HG03558 (cell line): ENCODE measurements at regions not wholly inside any gene's neighbourhood (a gene's known extent, or its start where the extent isn't known, plus 50 kb on each side); places are given as distances from the start of the nearest gene placed in this dataset.

ENCODE experiments used
- ATAC-seq: cut with Tn5 transposase; IDR thresholded peaks from one replicate; pipeline ENCODE4 v1.9.1; 2021; ENCODE audit warnings: moderate number of reproducible peaks; ENCODE audit not compliant: unreplicated experiment; ENCODE audit errors: extremely low read depth

GRCh38 chr6:15882345-15882744, 219.5 kb upstream of the DTNBP1 start:
- no peak for ATAC-seq

- no peak for ATAC-seq
Measured at GRCh38 chr6:15881150-15881549, 218.3 kb upstream of the DTNBP1 start.

DNA sequence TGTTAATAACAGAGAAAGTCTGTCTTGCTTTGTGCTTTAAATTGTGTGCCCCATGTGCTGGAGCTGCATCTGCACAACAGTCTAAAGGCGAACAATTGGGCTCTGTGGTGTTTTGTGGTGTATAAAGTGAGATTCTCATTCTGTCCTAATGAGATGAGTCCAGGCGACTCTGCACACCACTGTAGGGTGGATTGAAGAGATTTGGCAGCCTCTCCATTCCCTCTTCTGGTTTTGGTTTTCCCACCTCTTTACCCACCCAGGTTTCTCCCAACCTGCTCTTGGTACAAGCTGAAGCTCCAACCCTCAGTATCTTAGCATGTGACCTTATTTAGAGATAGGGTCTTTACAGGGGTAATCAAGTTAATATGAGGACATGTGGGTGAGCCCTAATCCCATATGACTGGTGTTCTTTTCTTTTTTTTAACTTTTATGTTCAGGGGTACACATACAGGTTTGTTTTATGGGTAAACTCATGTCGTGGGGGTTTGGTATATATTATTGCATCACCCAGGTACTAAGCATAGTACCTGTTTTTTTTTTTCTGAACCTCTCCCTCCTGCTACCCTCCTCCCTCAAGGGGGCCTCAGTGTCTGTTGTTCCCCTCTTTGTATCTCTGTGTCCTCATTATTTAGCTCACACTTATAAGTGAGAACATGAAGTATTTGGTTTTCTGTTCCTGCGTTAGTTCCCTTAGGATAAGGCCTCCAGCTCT, 217.6 kb upstream of the DTNBP1 start:
- ATAC-seq: no peak

DNA sequence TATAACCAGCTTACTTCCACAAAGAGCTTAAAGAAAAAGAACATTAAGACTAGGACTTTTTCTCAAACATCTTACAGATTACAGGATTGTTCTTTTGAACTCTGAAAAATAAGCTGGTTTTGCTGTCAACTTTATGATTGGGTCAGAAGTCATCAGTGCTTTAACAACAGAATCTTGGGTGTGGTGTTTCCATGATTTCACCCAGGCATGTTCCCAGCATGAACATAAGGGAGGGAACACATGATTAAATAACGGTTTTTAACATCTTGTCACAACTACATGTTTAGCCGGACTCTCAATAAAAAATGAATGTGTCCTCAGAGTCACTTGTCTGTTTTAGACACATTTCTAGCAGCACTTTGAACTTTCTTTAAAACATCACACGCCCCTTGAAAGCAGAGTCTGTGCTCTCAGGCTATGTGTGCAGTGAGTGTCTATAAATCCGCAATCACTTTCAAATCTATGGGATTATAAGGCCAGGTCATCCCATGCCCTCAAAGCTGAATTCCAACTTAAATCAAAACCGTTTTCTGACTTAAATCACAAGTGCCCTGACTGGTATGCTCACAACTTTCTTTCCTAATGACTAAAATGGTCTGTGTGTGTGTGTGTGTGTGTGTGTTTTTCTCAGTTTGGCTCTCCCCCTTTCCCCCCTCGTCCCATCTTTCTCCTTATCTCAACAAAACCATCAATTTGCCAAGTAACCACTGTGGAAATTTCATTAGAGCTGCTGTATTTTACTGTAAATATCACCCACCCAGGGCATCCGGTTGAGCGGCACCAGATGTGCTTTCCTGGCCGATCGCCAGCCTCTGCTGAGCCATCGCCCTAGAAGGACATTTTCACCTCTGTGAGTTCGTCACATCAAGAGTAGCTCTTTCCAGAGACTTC, 216.8 kb upstream of the DTNBP1 start:
- ATAC-seq: peak; percentile 51

DNA sequence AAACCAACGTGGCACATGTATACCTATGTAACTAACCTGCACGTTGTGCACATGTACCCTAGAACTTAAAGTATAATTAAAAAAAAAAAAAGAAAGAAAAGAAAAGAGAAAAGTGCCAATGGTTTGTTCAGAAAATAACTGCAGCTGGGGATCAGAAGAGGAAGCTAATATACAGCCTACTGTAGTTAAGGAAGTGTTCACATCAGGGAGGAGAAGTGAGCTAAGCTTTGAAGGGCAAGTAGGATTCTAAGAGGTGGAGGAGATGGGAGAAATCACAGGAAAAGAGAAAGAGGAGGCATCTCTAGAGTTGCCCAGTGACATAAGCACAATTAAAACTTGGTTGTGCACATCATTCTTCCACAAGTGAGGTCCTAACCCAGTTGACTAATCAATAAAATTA, 214.4 kb upstream of the DTNBP1 start:
- no peak for ATAC-seq

- peak; percentile 55 for ATAC-seq
Measured at GRCh38 chr6:15876406-15876805, 213.6 kb upstream of the DTNBP1 start.

DNA sequence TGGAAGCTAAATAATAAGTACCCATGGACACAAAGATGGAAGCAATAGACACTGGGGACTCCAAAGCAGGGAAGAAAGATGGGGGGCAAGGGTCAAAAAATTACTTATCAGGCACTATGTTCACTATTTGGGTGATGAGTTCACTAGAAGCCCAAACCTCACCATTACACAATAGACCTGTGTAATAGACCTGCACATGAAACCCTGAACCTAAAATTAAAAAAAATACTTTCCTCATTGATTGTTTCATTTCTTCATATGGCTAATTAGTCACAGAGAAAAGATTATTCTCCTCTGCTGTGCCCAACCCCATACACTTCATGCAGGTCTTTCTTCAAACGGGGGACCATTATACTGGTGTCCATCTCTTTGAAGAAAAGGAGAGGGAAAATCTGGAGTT, 213.0 kb upstream of the DTNBP1 start:
- no peak for ATAC-seq

DNA sequence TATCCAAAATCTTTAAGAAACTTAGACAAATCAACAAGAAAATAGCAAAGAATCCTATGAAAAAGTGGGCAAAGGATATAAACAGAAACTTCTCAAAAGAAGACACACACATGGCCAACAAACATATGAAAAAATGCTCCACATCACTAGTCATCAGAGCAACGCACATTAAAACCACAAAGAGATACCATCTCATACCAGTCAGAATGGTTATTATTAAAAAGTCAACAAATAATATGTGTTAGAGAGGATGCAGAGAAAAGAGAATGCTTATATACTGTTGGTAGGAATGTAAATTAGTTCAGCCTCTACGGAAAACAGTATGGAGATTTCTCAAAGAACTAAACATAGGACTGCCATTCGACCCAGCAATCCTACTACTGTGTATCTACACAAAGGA, 212.0 kb upstream of the DTNBP1 start:
- ATAC-seq: no peak

DNA sequence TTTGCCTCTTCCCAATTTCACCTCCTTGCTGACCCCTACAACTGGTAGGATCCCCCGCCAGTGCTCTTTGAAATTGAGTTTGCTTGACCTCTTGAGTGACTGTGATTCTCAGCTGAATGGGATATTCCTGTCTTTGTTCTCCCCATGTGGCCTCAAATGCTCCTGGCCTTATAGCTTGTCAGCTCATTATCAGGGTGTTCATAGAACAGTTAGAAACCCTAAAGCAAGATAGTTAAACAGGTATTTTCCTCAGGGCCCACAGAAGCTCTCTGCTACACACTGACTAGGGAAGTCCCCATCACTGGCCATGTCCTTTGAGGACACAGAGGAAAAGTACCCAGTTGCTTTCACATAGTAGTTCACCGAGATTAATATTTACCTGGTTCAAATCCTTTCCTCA, 211.5 kb upstream of the DTNBP1 start:
- no peak for ATAC-seq

- no peak for ATAC-seq
Measured at GRCh38 chr6:15872241-15873103, 209.6 kb upstream of the DTNBP1 start.

GRCh38 chr6:15871276-15871675, 208.4 kb upstream of the DTNBP1 start:
- no peak for ATAC-seq

DNA sequence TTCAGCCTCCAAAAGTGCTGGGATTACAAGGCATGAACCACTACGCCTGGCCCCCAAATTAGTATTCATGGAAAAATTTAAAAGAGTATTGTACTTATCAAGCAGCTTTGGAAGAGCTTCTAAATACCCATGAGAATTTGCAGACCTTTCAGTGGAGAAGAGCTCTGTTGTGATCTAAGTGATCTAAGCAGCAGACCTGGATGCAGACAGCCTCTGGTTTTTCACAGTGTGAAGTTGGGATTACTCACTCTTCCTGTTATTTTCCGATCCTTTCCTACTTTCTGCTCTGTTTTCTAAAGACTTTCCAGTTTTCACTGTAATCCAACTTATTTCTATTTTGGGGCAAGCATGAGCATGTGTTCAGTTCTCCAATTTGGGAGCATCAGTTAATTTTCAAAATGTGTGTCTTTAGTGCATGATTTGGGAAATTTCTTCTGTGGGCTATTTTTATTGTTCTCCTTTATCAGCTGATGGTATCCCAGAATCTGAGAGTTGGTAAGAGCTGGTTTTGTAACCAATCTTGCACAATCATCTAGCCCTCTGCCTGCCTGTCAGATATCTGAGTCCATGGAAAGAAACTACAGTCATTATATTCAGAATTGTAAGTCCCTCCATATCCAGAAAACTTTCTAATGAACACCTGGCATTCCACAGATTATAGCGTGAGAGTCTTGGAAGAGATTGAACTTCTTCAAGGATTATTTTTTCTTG, 207.7 kb upstream of the DTNBP1 start:
- no peak for ATAC-seq

GRCh38 chr6:15864708-15865062, 201.9 kb upstream of the DTNBP1 start:
- no peak for ATAC-seq

- ATAC-seq: no peak
Measured at GRCh38 chr6:15864038-15864707, 201.3 kb upstream of the DTNBP1 start.

- no peak for ATAC-seq
Measured at GRCh38 chr6:15862810-15863209, 200.0 kb upstream of the DTNBP1 start.

- no peak for ATAC-seq
Measured at GRCh38 chr6:15861486-15861885, 198.7 kb upstream of the DTNBP1 start.

DNA sequence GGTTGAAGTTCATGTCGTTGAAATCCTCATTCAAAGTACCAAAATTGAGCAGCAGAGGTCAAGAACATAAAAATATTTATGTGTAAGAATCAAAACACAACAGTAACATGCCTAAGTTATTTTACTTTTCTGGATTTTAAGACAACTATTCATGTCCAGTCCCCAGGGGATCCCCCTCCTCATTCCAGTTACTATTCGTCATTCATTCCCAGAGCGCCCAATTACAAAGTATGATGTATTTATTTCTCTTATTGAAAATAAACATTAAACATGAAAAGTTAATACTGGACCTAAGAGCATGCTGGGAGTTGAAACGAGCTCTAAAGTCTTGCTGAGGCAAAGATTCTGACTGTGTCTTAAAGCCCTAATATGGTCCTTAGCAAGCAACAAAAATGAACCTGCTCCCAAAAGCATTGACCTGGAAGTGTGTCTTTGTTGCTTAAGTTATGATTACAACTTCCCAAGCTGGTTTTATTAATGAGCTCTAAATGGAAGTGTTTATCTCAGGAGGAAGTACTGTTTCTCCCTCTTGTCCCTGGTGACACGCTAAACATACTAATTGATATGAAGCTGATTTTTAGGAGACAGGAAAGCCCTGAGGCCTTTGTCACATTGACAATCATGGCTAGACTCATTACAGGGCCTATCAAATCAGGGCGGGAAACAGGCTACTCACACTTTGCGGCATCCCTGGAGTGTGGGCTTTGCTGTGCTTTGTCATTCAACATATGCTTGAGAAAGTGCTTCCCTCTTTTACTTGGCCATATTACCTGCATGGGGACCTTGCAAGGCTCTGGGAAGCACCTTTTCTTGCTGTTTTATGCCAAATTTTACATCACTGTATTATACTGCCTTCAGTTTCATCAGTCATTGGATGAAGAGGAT, 192.2 kb upstream of the DTNBP1 start:
- ATAC-seq: no peak

DNA sequence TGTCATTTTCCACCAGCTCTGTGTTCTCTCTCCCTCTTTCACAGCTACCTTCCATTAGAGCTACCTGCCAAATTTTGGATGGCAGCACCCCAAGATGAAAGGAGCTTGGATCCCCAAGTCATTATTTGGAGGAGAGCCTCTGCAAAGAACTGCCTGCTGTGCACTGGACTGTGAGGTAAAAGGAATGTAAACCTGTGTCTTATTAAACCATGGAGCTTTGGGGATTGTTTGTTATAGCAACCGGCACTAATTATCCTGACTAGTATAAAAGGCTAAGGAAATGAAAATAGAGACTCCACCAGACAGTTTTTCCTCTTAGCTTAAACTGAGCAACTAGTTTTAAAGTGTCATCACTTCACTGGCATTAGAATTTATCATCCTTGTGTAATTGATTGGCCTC, 191.6 kb upstream of the DTNBP1 start:
- no peak for ATAC-seq

DNA sequence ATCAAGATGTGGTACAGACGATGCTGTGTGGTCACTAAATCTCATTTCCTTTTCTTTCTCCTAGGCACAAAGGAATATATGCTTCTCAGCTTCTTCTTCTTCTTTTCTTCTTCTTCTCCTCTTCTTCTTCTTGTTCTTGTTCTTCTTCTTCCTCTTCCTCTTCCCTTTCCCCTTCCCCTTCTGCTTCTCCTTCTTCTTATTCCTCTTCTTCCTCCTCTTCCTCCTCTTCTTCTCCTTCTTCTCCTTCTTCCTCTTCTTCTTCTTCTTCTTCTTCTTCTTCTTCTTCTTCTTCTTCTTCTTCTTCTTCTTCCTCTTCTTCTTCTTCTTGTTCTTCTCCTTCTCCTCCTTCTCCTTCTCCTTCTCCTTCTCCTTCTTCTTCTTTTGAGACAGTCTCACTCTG, 190.4 kb upstream of the DTNBP1 start:
- ATAC-seq: no peak
